A549 (cell line): ENCODE measurements at regions not wholly inside any gene's neighbourhood (a gene's known extent, or its start where the extent isn't known, plus 50 kb on each side); places are given as distances from the start of the nearest gene placed in this dataset.

Experiments used
- ATAC-seq, 2 experiments: fragments of 200-7000 bp in 1 of 2; fragments of >200 bp in 1 of 2; cut with Nextera tagmentation in 1 of 2; cut with Tn5 transposase in 1 of 2; 3 replicates each; pipeline versions ENCODE4 v1.8.0 to v1.9.1; 2018 to 2020; ENCODE audit warnings: mild to moderate bottlenecking in 1 of 2, moderate library complexity in 1 of 2
- CTCF ChIA-PET: fragments of 300-600 bp; sonication (Branson Sonifier 250); formaldehyde crosslinking; extraction: SDS; loops from one replicate; lab custom pipeline; 2021; ENCODE audit warnings: antibody characterized with exemption, inconsistent platforms; lab: Yijun Ruan, JAX
- POLR2A ChIA-PET: fragments of 350-600 bp; formaldehyde crosslinking; extraction: SDS; loops from one replicate; lab custom pipeline; 2021; ENCODE audit warnings: antibody characterized with exemption, inconsistent platforms; lab: Yijun Ruan, JAX
- DNase-seq, 2 experiments: peaks; one replicate each; pipeline versions ENCODE4 v3.0.0 to v3.0.0-alpha.2; 2011 to 2016; ENCODE audit warnings: low read depth in 1 of 2, low spot score in 1 of 2
- FAIRE-seq: peaks from 2 replicates; lab custom pipeline; 2011; peaks lifted over from hg19 to GRCh38; lab: Jason Lieb, UNC
- H3K27ac ChIP-seq, 2 experiments: fragments of >200 bp; sonication (Bioruptor Twin); formaldehyde crosslinking; 3 replicates each; pipeline ENCODE4 v1.5.1; 2016 to 2017
- H3K4me1 ChIP-seq: fragments of >200 bp; sonication (Bioruptor Twin); formaldehyde crosslinking; 3 replicates; pipeline ENCODE4 v1.6.1; 2016
- H3K4me2 ChIP-seq: fragments of >200 bp; sonication (Bioruptor Twin); formaldehyde crosslinking; 3 replicates; pipeline ENCODE4 v1.6.1; 2016
- H3K4me3 ChIP-seq: fragments of >200 bp; sonication (Bioruptor Twin); formaldehyde crosslinking; 3 replicates; pipeline ENCODE4 v1.5.1; 2016
- H3K9me3 ChIP-seq: fragments of >200 bp; sonication (Bioruptor Twin); formaldehyde crosslinking; 3 replicates; pipeline ENCODE4 v1.6.1; 2016
- ATOH8 ChIP-seq: fragments of 250-450 bp; sonication (Bioruptor Pico); IDR thresholded peaks from 2 replicates; pipeline ENCODE4 v1.5.0; 2020; ENCODE audit warnings: low read depth, mild to moderate bottlenecking, moderate library complexity
- BCL3 ChIP-seq: fragments of >200 bp; sonication (Bioruptor Twin); formaldehyde crosslinking; IDR thresholded peaks from 3 replicates; pipeline ENCODE4 v1.6.1; 2016
- BHLHE40 ChIP-seq: IDR thresholded peaks from 2 replicates; pipeline ENCODE4 v1.6.1; 2012; ENCODE audit warnings: low read depth, low read length, inconsistent platforms
- CHD4 ChIP-seq: fragments of 200-600 bp; sonication (generic); IDR thresholded peaks from 2 replicates; pipeline ENCODE4 v1.6.1; 2016; ENCODE audit warnings: antibody characterized with exemption, mild to moderate bottlenecking, borderline replicate concordance
- HMGXB4 ChIP-seq: fragments of 250-450 bp; sonication (Bioruptor Pico); IDR thresholded peaks from 2 replicates; pipeline ENCODE4 v1.5.0; 2021; ENCODE audit warnings: mild to moderate bottlenecking, moderate library complexity, borderline replicate concordance
- HOXB13 ChIP-seq: fragments of 250-450 bp; sonication (Bioruptor Pico); IDR thresholded peaks from 2 replicates; pipeline ENCODE4 v1.5.0; 2020; ENCODE audit warnings: low read depth, mild to moderate bottlenecking, moderate library complexity
- JUN ChIP-seq, 2 experiments: fragments of >200 bp; sonication (Bioruptor Twin); formaldehyde crosslinking; IDR thresholded peaks; 2 replicates in 1 of 2; 3 replicates in 1 of 2; pipeline ENCODE4 v1.6.1; 2016 to 2017
- KDM1A ChIP-seq: fragments of 200-600 bp; sonication (generic); IDR thresholded peaks from 2 replicates; pipeline ENCODE4 v1.6.1; 2016; ENCODE audit warnings: low read depth, mild to moderate bottlenecking
- MAFK ChIP-seq: fragments of 450-650 bp; IDR thresholded peaks from 2 replicates; pipeline ENCODE4 v1.6.1; 2014; ENCODE audit not compliant: partially characterized antibody
- NFE2L2 ChIP-seq: fragments of 150-350 bp; conservative IDR thresholded peaks from 2 replicates; pipeline ENCODE4 v1.6.1; 2014; ENCODE audit warnings: low read length
- RARB ChIP-seq: fragments of 250-450 bp; sonication (Bioruptor Pico); IDR thresholded peaks from 2 replicates; pipeline ENCODE4 v1.8.0; 2021; ENCODE audit warnings: mild to moderate bottlenecking, moderate library complexity
- RNF2 ChIP-seq: fragments of 200-600 bp; sonication (generic); IDR thresholded peaks from 2 replicates; pipeline ENCODE4 v1.6.1; 2016; ENCODE audit warnings: low read depth, mild to moderate bottlenecking, antibody characterized with exemption, moderate library complexity, borderline replicate concordance
- SREBF2 ChIP-seq: fragments of 450-650 bp; IDR thresholded peaks from 2 replicates; pipeline ENCODE4 v1.6.1; 2014; ENCODE audit warnings: mild to moderate bottlenecking, moderate library complexity
- TFCP2L1 ChIP-seq: fragments of 250-450 bp; sonication (Bioruptor Pico); IDR thresholded peaks from 2 replicates; pipeline ENCODE4 v1.5.0; 2021; ENCODE audit warnings: mild to moderate bottlenecking
- TP53 ChIP-seq: fragments of 250-450 bp; sonication (Bioruptor Pico); IDR thresholded peaks from 2 replicates; pipeline ENCODE4 v1.5.0; 2021; ENCODE audit warnings: mild to moderate bottlenecking, moderate library complexity
- WGBS: methylation state at CpG from one replicate; pipeline ENCODE4 v1.1.6; 2017; ENCODE audit errors: missing lambda C conversion rate; 5-methylcytosine and 5-hydroxymethylcytosine counted together

- Histone ChIP-seq H3K4me3 (no peak overlapping the region), H3K27ac (no peak overlapping the region), H3K9me3 (no peaks in the 10 kb centered on the region), H3K4me2 (no peak overlapping the region), H3K4me1 (no peaks in the 10 kb centered on the region)
- CTCF ChIA-PET, result no interaction called here
- no peak for ATAC-seq
- FAIRE-seq, result no peak
- DNase-seq, result no peak
- POLR2A ChIA-PET, result no interaction called here
- 41% methylated on average over 4 of the region's 4 CpGs for WGBS
- TF ChIP-seq BCL3 (no peak), TFCP2L1 (CRISPR knock-in tag) (no peak), HMGXB4 (CRISPR knock-in tag) (no peak), CHD4 (no peak), RNF2 (no peak), KDM1A (no peak), NFE2L2 (no peak), SREBF2 (no peak), RARB (CRISPR knock-in tag) (no peak), TP53 (CRISPR knock-in tag) (no peak)
Observed at GRCh38 chr10:126842356-126842755, 62.9 kb upstream of the DOCK1 start.

DNA sequence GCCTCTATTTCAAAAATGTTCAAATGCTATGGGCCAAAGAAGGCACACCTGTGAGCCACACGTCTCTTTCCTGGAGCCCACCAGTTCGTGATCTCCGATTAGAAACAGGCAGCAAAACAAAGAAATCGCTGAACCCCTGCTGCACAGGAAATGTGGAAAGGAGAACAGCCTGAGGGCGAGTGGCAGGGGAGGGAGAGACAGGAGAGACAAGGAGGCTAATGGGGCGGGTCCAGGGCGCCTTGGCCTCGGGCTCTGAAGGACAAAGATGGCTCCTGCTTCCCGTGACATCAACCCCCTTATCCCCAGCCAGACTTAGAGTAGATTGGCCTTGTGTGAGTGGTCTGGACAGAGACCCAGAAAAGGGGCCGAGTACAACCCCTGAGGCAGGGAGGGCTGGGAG is 62.4 kb upstream of the DOCK1 start:
- FAIRE-seq (no peak), ATAC-seq (no peak), DNase-seq (no peak)
- Histone ChIP-seq H3K4me3 (no peak overlapping the region), H3K4me1 (no peaks in the 10 kb centered on the region), H3K9me3 (no peaks in the 10 kb centered on the region), H3K27ac (no peak overlapping the region), H3K4me2 (no peak overlapping the region)
- ChIA-PET POLR2A (no interaction called here), CTCF (no interaction called here)
- 40% methylated on average over 10 of the region's 10 CpGs for WGBS
- no peak for TF ChIP-seq HMGXB4 (CRISPR knock-in tag)
- TF ChIP-seq HOXB13 (CRISPR knock-in tag), result no peak
- no peak for TF ChIP-seq MAFK
- TF ChIP-seq BCL3, result no peak
- no peak for TF ChIP-seq JUN (IDR thresholded peaks at IDR 0.05)
- no peak for TF ChIP-seq BHLHE40
- no peak for TF ChIP-seq RARB (CRISPR knock-in tag)
- TF ChIP-seq ATOH8 (CRISPR knock-in tag), result no peak
